K562 (cell line): ENCODE measurements at regions not wholly inside any gene's neighbourhood (a gene's known extent, or its start where the extent isn't known, plus 50 kb on each side); places are given as distances from the start of the nearest gene placed in this dataset.

Experiments used
- ATAC-seq: fragments of 200-7000 bp; cut with Tn5 transposase; 3 replicates; pipeline ENCODE4 v1.9.1; 2020; ENCODE audit warnings: moderate library complexity
- BruUV-seq: library from RNA; stranded (reverse); fragments of 400-500 nt; replicated peaks from 2 replicates; lab custom pipeline; 2021; lab: Mats Ljungman, UMichigan
- CTCF ChIA-PET: fragments of 300-600 bp; formaldehyde crosslinking; extraction: SDS; loops from one replicate; lab custom pipeline; 2021; ENCODE audit warnings: low intra/inter-chr PET ratio; lab: Yijun Ruan, JAX
- POLR2A ChIA-PET: fragments of 300-600, 350-650 bp; sonication (Branson Sonifier 250); formaldehyde crosslinking; extraction: SDS; loops from one replicate; lab custom pipeline; 2021; ENCODE audit warnings: antibody characterized with exemption, inconsistent platforms; lab: Yijun Ruan, JAX
- DNase-seq, 4 experiments: peaks; one replicate each; pipeline versions ENCODE4 v3.0.0 to v3.0.0-alpha.2; 2011 to 2018; ENCODE audit warnings: low spot score in 3 of 4, mixed read lengths in 3 of 4; ENCODE audit errors: extremely low read depth in 1 of 4
- FAIRE-seq: peaks from 2 replicates; lab custom pipeline; 2011; peaks lifted over from hg19 to GRCh38; lab: Jason Lieb, UNC
- H2AFZ ChIP-seq: 2 replicates; pipeline ENCODE4 v1.6.0; 2011; ENCODE audit warnings: low read depth, low read length, control low read depth, inconsistent platforms
- H3K27ac ChIP-seq: fragments of 200-600 bp; 3 replicates; pipeline ENCODE4 v1.8.0; 2011; ENCODE audit warnings: low read depth, mild to moderate bottlenecking, control low read depth, inconsistent platforms, low read length, moderate library complexity, mixed read lengths; ENCODE audit errors: extremely low read depth
- H3K27me3 ChIP-seq, 2 experiments: fragments of 300-600 bp in 1 of 2; 2 replicates in 1 of 2; 3 replicates in 1 of 2; pipeline versions ENCODE4 v1.6.0 to v1.8.0; 2011; ENCODE audit warnings: inconsistent platforms in 2 of 2, low read length in 2 of 2, mild to moderate bottlenecking in 1 of 2, mixed read lengths in 1 of 2, moderate library complexity in 1 of 2; ENCODE audit not compliant: control insufficient read depth in 2 of 2, insufficient read depth in 2 of 2
- H3K36me3 ChIP-seq: fragments of 300-600 bp; 3 replicates; pipeline ENCODE4 v1.8.0; 2011; ENCODE audit warnings: mild to moderate bottlenecking, low read length, inconsistent platforms; ENCODE audit not compliant: control insufficient read depth, insufficient read depth
- H3K4me1 ChIP-seq, 2 experiments: fragments of 200-600 bp in 1 of 2; replicated peaks in 1 of 2; 2 replicates in 1 of 2; 3 replicates in 1 of 2; pipeline versions ENCODE4 v1.5.1 to v1.8.0; 2011; ENCODE audit warnings: inconsistent platforms in 2 of 2, low read length in 2 of 2, mild to moderate bottlenecking in 1 of 2, mixed read lengths in 1 of 2, moderate library complexity in 1 of 2; ENCODE audit not compliant: control insufficient read depth in 2 of 2, insufficient read depth in 2 of 2
- H3K4me2 ChIP-seq: 2 replicates; pipeline ENCODE4 v1.6.1; 2011; ENCODE audit warnings: low read length, control low read depth, inconsistent platforms, mixed read lengths; ENCODE audit not compliant: insufficient read depth
- H3K4me3 ChIP-seq: fragments of 200-600 bp; sonication (generic), shearing (Covaris generic); 2 replicates; pipeline ENCODE4 v1.5.1; 2016; ENCODE audit warnings: control low read depth, inconsistent platforms
- H3K79me2 ChIP-seq: fragments of 200-600 bp; 3 replicates; pipeline ENCODE4 v1.8.0; 2011; ENCODE audit warnings: low read length, inconsistent platforms; ENCODE audit not compliant: control insufficient read depth, insufficient read depth
- H3K9ac ChIP-seq, 2 experiments: 2 replicates each; pipeline versions ENCODE4 v1.6.0 to v1.6.1; 2011; ENCODE audit warnings: low read depth in 2 of 2, low read length in 2 of 2, control low read depth in 1 of 2, inconsistent platforms in 1 of 2, mild to moderate bottlenecking in 1 of 2, mixed read lengths in 1 of 2; ENCODE audit not compliant: insufficient read depth in 1 of 2
- H3K9me1 ChIP-seq: one replicate; pipeline ENCODE4 v1.6.0; 2011; ENCODE audit warnings: inconsistent platforms, mild to moderate bottlenecking, low read length, moderate library complexity; ENCODE audit not compliant: control insufficient read depth, insufficient read depth
- H3K9me3 ChIP-seq: replicated peaks from 2 replicates; pipeline ENCODE4 v1.5.1; 2011; ENCODE audit warnings: low read depth, low read length, inconsistent platforms; ENCODE audit not compliant: control insufficient read depth, insufficient read depth
- H4K20me1 ChIP-seq: replicated peaks from 2 replicates; pipeline ENCODE4 v1.6.1; 2011; ENCODE audit warnings: low read length, inconsistent platforms, mixed read lengths; ENCODE audit not compliant: control insufficient read depth, insufficient read depth
- BRF2 ChIP-seq: IDR thresholded peaks from 3 replicates; pipeline ENCODE4 v1.6.1; 2011; ENCODE audit warnings: borderline replicate concordance, mild to moderate bottlenecking; ENCODE audit not compliant: insufficient read length, insufficient read depth
- DACH1 ChIP-seq: fragments of 450-650 bp; IDR thresholded peaks from 2 replicates; pipeline ENCODE4 v1.6.1; 2018; ENCODE audit not compliant: partially characterized antibody
- HNRNPLL ChIP-seq: fragments of 200-400 bp; formaldehyde crosslinking; IDR thresholded peaks from 2 replicates; pipeline ENCODE4 v1.6.1; 2017; ENCODE audit warnings: low read length, low read depth, mild to moderate bottlenecking; ENCODE audit not compliant: poor library complexity, severe bottlenecking
- MEF2D ChIP-seq: conservative IDR thresholded peaks from 2 replicates; pipeline ENCODE4 v1.6.1; 2016; ENCODE audit warnings: low read depth, missing genetic modification characterization, missing compliant biosample characterization
- NBN ChIP-seq: fragments of 450-650 bp; IDR thresholded peaks from 2 replicates; pipeline ENCODE4 v1.6.1; 2016; ENCODE audit warnings: low read depth, mild to moderate bottlenecking
- NR2C2 ChIP-seq, 2 experiments: fragments of 200-800 bp in 1 of 2; sonication (Bioruptor generic) in 1 of 2; sonication (generic) in 1 of 2; formaldehyde crosslinking in 1 of 2; IDR thresholded peaks; 2 replicates each; pipeline versions ENCODE4 v1.6.1 to v1.8.0; 2016 to 2022; ENCODE audit warnings: mild to moderate bottlenecking in 1 of 2, missing compliant biosample characterization in 1 of 2, missing genetic modification characterization in 1 of 2, missing genetic modification reagents in 1 of 2
- SMARCA4 ChIP-seq: fragments of 450-650 bp; IDR thresholded peaks from 2 replicates; pipeline ENCODE4 v1.6.1; 2016
- TCF7 ChIP-seq: sonication (generic); IDR thresholded peaks from 2 replicates; pipeline ENCODE4 v1.6.1; 2016; ENCODE audit warnings: antibody characterized with exemption, borderline replicate concordance
- ZBTB33 ChIP-seq: sonication (generic); formaldehyde crosslinking; IDR thresholded peaks from 2 replicates; pipeline ENCODE4 v1.8.1; 2023; ENCODE audit warnings: mild to moderate bottlenecking, missing genetic modification reagents
- ZNF445 ChIP-seq: fragments of 250-450 bp; sonication (Bioruptor Pico); IDR thresholded peaks from 2 replicates; pipeline ENCODE4 v1.4.0; 2020; ENCODE audit warnings: low read depth, mild to moderate bottlenecking, moderate library complexity
- WGBS: fragments of 100-300 bp; shearing (Covaris generic); methylation state at CpG from one replicate; pipeline ENCODE4 v1.1.6; 2016; ENCODE audit warnings: low coverage, mixed read lengths; ENCODE audit not compliant: insufficient coverage; ENCODE audit errors: missing lambda C conversion rate; 5-methylcytosine and 5-hydroxymethylcytosine counted together
- in situ Hi-C: fragments of 300-500 bp; cut with MboI; formaldehyde crosslinking; loops from 4 replicates; pipeline ENCODE4 v1.15.0; 2018; ENCODE audit warnings: inconsistent platforms, mixed read lengths
- intact Hi-C: fragments of 100-400 bp; cut with micrococcal nuclease; formaldehyde crosslinking; loops from 2 replicates; pipeline ENCODE4 v1.14.2; 2022
- TF ChIP-seq, protein P1 (sequence below): sonication (generic); formaldehyde crosslinking; IDR thresholded peaks from 2 replicates; pipeline ENCODE4 v1.8.1; 2023; ENCODE audit warnings: mild to moderate bottlenecking, missing genetic modification reagents, moderate library complexity

GRCh38 chr2:59033661-59034060 is 792.5 kb upstream of the FANCL start:
- no peak overlapping the region for H3K9ac ChIP-seq
- in situ Hi-C loops = no loop called here
- WGBS = 0% methylated on average over 1 of the region's 1 CpG
- CTCF ChIA-PET = no interaction called here
- H3K4me1 ChIP-seq = 0 out of 5 replicates have a peak, but pooled peaks cover 0 to 4% of the 10 kb centered on the region in 2 experiments
- POLR2A ChIA-PET = interaction anchor here (0.6 kb wide), 1 partner anchor 549 kb away, joined by 3 read pairs; no protein-coding TSS in a partner anchor
- no peak overlapping the region for H3K4me3 ChIP-seq
- no peak for TF ChIP-seq ZNF445 (CRISPR knock-in tag)
- TF ChIP-seq, protein P1, sequence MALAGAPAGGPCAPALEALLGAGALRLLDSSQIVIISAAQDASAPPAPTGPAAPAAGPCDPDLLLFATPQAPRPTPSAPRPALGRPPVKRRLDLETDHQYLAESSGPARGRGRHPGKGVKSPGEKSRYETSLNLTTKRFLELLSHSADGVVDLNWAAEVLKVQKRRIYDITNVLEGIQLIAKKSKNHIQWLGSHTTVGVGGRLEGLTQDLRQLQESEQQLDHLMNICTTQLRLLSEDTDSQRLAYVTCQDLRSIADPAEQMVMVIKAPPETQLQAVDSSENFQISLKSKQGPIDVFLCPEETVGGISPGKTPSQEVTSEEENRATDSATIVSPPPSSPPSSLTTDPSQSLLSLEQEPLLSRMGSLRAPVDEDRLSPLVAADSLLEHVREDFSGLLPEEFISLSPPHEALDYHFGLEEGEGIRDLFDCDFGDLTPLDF (CRISPR knock-in tag) = no peak
- no peak for TF ChIP-seq NR2C2 (CRISPR knock-in tag; IDR thresholded peaks at IDR 0.05)
- no peak for TF ChIP-seq NR2C2 (tag; IDR thresholded peaks at IDR 0.05)
- no peak for TF ChIP-seq BRF2
- TF ChIP-seq NBN = no peak
- TF ChIP-seq DACH1 = no peak
- TF ChIP-seq TCF7 = no peak
- no peak for TF ChIP-seq SMARCA4
- no peak for TF ChIP-seq MEF2D (tag)
- no peak for TF ChIP-seq ZBTB33 (CRISPR knock-in tag)
- no peak for TF ChIP-seq HNRNPLL
- FAIRE-seq = no peak
- no peaks in the 10 kb centered on the region for H3K9me1 ChIP-seq
- no peaks in the 10 kb centered on the region for H4K20me1 ChIP-seq
- no peaks in the 10 kb centered on the region for H3K36me3 ChIP-seq
- H3K27me3 ChIP-seq = no peaks in the 10 kb centered on the region
- no peak overlapping the region for H2AFZ ChIP-seq
- H3K27ac ChIP-seq = no peak overlapping the region
- H3K9me3 ChIP-seq = no peaks in the 10 kb centered on the region; the same call in 1 of the 2 replicates
- intact Hi-C loops = no loop called here
- no TSS peak for BruUV-seq
- no peak for ATAC-seq
- H3K4me2 ChIP-seq = no peak overlapping the region
- DNase-seq = no peak
- H3K79me2 ChIP-seq = no peaks in the 10 kb centered on the region
